ENCODE measurements at regions not wholly inside any gene's neighbourhood (a gene's known extent, or its start where the extent isn't known, plus 50 kb on each side); places are given as distances from the start of the nearest gene placed in this dataset.
A peak's percentile ranks its signal among the peaks of the same experiment; 100 is the strongest.

GRCh38 chr12:88931598-88931997 is 351.3 kb upstream of the KITLG start:
- Mint-ChIP-seq H3K9me3 (no peaks in the 10 kb centered on the region), H3K36me3 (no peaks in the 10 kb centered on the region), H3K27me3 (ENCODE audit: insufficient read depth, low read depth) (no peaks in the 10 kb centered on the region), H3K4me3 (no peak overlapping the region), H3K27ac (no peak overlapping the region), H3K4me1 (peaks cover 62% of the 10 kb centered on the region)
- no peak overlapping the region for H3K9ac ChIP-seq
- H3K9me3 ChIP-seq (ENCODE audit: low read depth): no peaks in the 10 kb centered on the region
- no peak overlapping the region for H3K27ac ChIP-seq
- H3K4me1 ChIP-seq: peaks cover 47% of the 10 kb centered on the region
- no peak for TF ChIP-seq EZH2phosphoT487 (IDR thresholded peaks at IDR 0.05)
- H3K36me3 ChIP-seq: no peaks in the 10 kb centered on the region
- no peak overlapping the region for H3K4me3 ChIP-seq
- H3F3A ChIP-seq (ENCODE audit: low read depth): no peaks in the 10 kb centered on the region
- no peaks in the 10 kb centered on the region for H3K79me2 ChIP-seq (ENCODE audit: low read depth)
- no peak overlapping the region for H2AFZ ChIP-seq (replicated peaks)
- H3K4me2 ChIP-seq: peak overlapping the region; percentile 20
- peak; percentile 33 for DNase-seq (ENCODE audit: low spot score)
- no peaks in the 10 kb centered on the region for H3K27me3 ChIP-seq
- H4K20me1 ChIP-seq (ENCODE audit: low read depth): no peaks in the 10 kb centered on the region

GRCh38 chr12:88925454-88925853 is 345.2 kb upstream of the KITLG start:
- Histone ChIP-seq H3K9me3 (ENCODE audit: low read depth) (no peaks in the 10 kb centered on the region), H3K4me2 (no peak overlapping the region), H3K27ac (no peak overlapping the region), H3K4me3 (no peak overlapping the region), H3K36me3 (no peaks in the 10 kb centered on the region), H3K9ac (no peak overlapping the region), H3K27me3 (no peaks in the 10 kb centered on the region), H2AFZ (replicated peaks) (no peak overlapping the region), H3F3A (ENCODE audit: low read depth) (peaks cover 11% of the 10 kb centered on the region), H3K4me1 (peaks cover 41% of the 10 kb centered on the region), H3K79me2 (ENCODE audit: low read depth) (no peaks in the 10 kb centered on the region), H4K20me1 (ENCODE audit: low read depth) (no peaks in the 10 kb centered on the region)
- Mint-ChIP-seq H3K36me3 (no peaks in the 10 kb centered on the region), H3K9me3 (peaks cover 4% of the 10 kb centered on the region), H3K4me1 (peaks cover 13% of the 10 kb centered on the region), H3K27ac (no peak overlapping the region), H3K27me3 (ENCODE audit: insufficient read depth, low read depth) (no peaks in the 10 kb centered on the region), H3K4me3 (no peak overlapping the region)
- no peak for TF ChIP-seq EZH2 (IDR thresholded peaks at IDR 0.05)
- no peak for DNase-seq (ENCODE audit: low spot score)

GRCh38 chr12:88924162-88924561 is 343.9 kb upstream of the KITLG start:
- H3K4me3 Mint-ChIP-seq: no peak overlapping the region
- Histone ChIP-seq H4K20me1 (ENCODE audit: low read depth) (no peaks in the 10 kb centered on the region), H3K79me2 (ENCODE audit: low read depth) (no peaks in the 10 kb centered on the region), H3K9ac (no peak overlapping the region), H3K4me2 (no peak overlapping the region), H3K27me3 (no peaks in the 10 kb centered on the region), H3F3A (ENCODE audit: low read depth) (peaks cover 11% of the 10 kb centered on the region), H3K9me3 (ENCODE audit: low read depth) (no peaks in the 10 kb centered on the region), H3K27ac (no peak overlapping the region), H3K4me3 (no peak overlapping the region), H2AFZ (replicated peaks) (no peak overlapping the region), H3K36me3 (no peaks in the 10 kb centered on the region), H3K4me1 (peaks cover 43% of the 10 kb centered on the region)
- H3K4me1 Mint-ChIP-seq: peaks cover 8% of the 10 kb centered on the region
- DNase-seq (ENCODE audit: low spot score): no peak
- no peak overlapping the region for H3K27ac Mint-ChIP-seq
- TF ChIP-seq EZH2 (IDR thresholded peaks at IDR 0.05) (no peak), EZH2phosphoT487 (IDR thresholded peaks at IDR 0.05) (no peak), CTCF (IDR thresholded peaks at IDR 0.05) (no peak)
- peaks cover 7% of the 10 kb centered on the region for H3K9me3 Mint-ChIP-seq
- no peaks in the 10 kb centered on the region for H3K36me3 Mint-ChIP-seq
- no peaks in the 10 kb centered on the region for H3K27me3 Mint-ChIP-seq (ENCODE audit: insufficient read depth, low read depth)

- H3K79me2 ChIP-seq (ENCODE audit: low read depth): no peaks in the 10 kb centered on the region
- H3K4me1 Mint-ChIP-seq: peaks cover 8% of the 10 kb centered on the region
- peaks cover 46% of the 10 kb centered on the region for H3K4me1 ChIP-seq
- TF ChIP-seq EZH2phosphoT487 (IDR thresholded peaks at IDR 0.05): no peak
- no peak for TF ChIP-seq EZH2 (IDR thresholded peaks at IDR 0.05)
- no peak for TF ChIP-seq CTCF (IDR thresholded peaks at IDR 0.05)
- H3K4me2 ChIP-seq: no peak overlapping the region
- H3K9ac ChIP-seq: no peak overlapping the region
- H3K4me3 ChIP-seq: no peak overlapping the region
- no peaks in the 10 kb centered on the region for H3K9me3 ChIP-seq (ENCODE audit: low read depth)
- no peak for DNase-seq (ENCODE audit: low spot score)
- H2AFZ ChIP-seq (replicated peaks): no peak overlapping the region
- H3K27me3 ChIP-seq: no peaks in the 10 kb centered on the region
- H3K27me3 Mint-ChIP-seq (ENCODE audit: insufficient read depth, low read depth): no peaks in the 10 kb centered on the region
- no peak overlapping the region for H3K27ac ChIP-seq
- H3K27ac Mint-ChIP-seq: no peak overlapping the region
- no peaks in the 10 kb centered on the region for H3K36me3 Mint-ChIP-seq
- no peaks in the 10 kb centered on the region for H4K20me1 ChIP-seq (ENCODE audit: low read depth)
- H3K9me3 Mint-ChIP-seq: peaks cover 9% of the 10 kb centered on the region
- H3K36me3 ChIP-seq: no peaks in the 10 kb centered on the region
- H3K4me3 Mint-ChIP-seq: no peak overlapping the region
- H3F3A ChIP-seq (ENCODE audit: low read depth): peaks cover 11% of the 10 kb centered on the region
These were observed 343.4 kb upstream of the KITLG start for GRCh38 chr12:88923631-88924030.
